ENCODE measurements at regions not wholly inside any gene's neighbourhood (a gene's known extent, or its start where the extent isn't known, plus 50 kb on each side); places are given as distances from the start of the nearest gene placed in this dataset.

DNA sequence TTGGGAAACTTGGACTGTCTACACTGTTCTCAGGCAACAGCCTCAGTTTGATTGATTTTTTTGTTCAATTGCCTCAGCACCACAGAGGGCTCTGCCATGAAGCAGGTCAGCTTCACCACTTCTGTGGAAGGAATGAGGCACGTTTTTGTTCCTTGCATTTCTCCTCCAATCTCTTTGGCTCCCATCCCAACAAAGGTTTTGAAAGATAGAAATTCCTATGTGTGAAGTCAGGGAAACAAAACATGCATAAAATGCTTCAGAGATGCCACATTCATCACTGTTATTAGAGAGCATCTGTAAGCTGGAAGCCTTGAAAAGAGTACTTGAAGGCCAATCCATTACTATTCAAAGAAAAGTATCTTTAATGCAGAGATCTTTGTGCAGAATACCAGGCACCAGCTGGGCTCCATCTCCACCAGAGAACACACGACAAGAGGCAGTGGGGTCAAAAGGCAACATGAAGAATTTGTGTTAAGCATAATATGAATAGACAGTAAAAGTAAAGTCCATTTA is 249.1 kb upstream of the LYZL1 start:
- TF ChIP-seq, protein P1, sequence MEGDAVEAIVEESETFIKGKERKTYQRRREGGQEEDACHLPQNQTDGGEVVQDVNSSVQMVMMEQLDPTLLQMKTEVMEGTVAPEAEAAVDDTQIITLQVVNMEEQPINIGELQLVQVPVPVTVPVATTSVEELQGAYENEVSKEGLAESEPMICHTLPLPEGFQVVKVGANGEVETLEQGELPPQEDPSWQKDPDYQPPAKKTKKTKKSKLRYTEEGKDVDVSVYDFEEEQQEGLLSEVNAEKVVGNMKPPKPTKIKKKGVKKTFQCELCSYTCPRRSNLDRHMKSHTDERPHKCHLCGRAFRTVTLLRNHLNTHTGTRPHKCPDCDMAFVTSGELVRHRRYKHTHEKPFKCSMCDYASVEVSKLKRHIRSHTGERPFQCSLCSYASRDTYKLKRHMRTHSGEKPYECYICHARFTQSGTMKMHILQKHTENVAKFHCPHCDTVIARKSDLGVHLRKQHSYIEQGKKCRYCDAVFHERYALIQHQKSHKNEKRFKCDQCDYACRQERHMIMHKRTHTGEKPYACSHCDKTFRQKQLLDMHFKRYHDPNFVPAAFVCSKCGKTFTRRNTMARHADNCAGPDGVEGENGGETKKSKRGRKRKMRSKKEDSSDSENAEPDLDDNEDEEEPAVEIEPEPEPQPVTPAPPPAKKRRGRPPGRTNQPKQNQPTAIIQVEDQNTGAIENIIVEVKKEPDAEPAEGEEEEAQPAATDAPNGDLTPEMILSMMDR (tag by site-specific recombination; IDR thresholded peaks at IDR 0.05) = no peak
- TF ChIP-seq ZNF354C (tag by site-specific recombination; IDR thresholded peaks at IDR 0.05; ENCODE audit: borderline replicate concordance, low read depth) (no peak), MEIS1 (CRISPR knock-in tag; IDR thresholded peaks at IDR 0.05; ENCODE audit: borderline replicate concordance) (no peak), ZNF404 (tag by site-specific recombination; IDR thresholded peaks at IDR 0.05) (no peak), ZNF843 (tag by site-specific recombination; IDR thresholded peaks at IDR 0.05) (no peak), ZNF223 (tag by site-specific recombination; IDR thresholded peaks at IDR 0.05) (no peak), ZNF10 (tag by site-specific recombination; IDR thresholded peaks at IDR 0.05) (no peak)
- TF ChIP-seq, protein P2, sequence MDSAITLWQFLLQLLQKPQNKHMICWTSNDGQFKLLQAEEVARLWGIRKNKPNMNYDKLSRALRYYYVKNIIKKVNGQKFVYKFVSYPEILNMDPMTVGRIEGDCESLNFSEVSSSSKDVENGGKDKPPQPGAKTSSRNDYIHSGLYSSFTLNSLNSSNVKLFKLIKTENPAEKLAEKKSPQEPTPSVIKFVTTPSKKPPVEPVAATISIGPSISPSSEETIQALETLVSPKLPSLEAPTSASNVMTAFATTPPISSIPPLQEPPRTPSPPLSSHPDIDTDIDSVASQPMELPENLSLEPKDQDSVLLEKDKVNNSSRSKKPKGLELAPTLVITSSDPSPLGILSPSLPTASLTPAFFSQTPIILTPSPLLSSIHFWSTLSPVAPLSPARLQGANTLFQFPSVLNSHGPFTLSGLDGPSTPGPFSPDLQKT (IDR thresholded peaks at IDR 0.05; ENCODE audit: borderline replicate concordance, low read depth, low read length) = no peak
- TF ChIP-seq, protein P3, sequence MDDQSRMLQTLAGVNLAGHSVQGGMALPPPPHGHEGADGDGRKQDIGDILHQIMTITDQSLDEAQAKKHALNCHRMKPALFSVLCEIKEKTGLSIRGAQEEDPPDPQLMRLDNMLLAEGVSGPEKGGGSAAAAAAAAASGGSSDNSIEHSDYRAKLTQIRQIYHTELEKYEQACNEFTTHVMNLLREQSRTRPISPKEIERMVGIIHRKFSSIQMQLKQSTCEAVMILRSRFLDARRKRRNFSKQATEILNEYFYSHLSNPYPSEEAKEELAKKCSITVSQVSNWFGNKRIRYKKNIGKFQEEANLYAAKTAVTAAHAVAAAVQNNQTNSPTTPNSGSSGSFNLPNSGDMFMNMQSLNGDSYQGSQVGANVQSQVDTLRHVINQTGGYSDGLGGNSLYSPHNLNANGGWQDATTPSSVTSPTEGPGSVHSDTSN (CRISPR knock-in tag; IDR thresholded peaks at IDR 0.05) = no peak
